ENCODE measurements at regions not wholly inside any gene's neighbourhood (a gene's known extent, or its start where the extent isn't known, plus 50 kb on each side); places are given as distances from the start of the nearest gene placed in this dataset.
A peak's percentile ranks its signal among the peaks of the same experiment; 100 is the strongest.

DNA sequence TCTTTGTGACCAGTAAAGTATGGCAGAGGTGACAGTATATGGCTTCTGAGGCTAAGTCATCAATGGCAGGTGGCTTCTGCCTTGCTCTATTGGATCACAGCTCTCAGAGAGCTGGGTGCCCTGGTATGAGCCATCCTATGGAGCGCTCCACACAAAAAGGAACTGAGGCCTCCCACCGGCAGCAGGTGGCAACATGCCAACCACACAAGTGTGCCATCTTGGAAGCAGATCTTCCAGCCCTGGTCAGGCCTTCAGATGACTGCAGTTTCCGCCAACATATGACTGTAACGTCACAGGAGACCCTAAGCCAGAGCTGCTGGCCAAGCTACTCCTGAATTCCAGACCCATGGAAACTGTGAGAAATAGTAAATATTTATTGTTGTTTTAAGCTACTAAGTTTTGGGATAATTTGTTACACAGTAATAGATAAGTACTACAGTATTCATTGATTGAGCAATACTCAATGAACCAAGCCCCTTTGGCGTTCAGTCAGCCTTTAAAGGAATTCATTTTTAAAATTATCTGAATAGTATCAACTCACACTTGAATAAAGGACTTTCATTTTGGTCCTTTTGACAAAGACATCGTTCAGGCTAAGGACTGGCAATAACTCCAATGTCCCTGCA is 69.4 kb upstream of the LHX1 start:
- TF ChIP-seq, protein P1, sequence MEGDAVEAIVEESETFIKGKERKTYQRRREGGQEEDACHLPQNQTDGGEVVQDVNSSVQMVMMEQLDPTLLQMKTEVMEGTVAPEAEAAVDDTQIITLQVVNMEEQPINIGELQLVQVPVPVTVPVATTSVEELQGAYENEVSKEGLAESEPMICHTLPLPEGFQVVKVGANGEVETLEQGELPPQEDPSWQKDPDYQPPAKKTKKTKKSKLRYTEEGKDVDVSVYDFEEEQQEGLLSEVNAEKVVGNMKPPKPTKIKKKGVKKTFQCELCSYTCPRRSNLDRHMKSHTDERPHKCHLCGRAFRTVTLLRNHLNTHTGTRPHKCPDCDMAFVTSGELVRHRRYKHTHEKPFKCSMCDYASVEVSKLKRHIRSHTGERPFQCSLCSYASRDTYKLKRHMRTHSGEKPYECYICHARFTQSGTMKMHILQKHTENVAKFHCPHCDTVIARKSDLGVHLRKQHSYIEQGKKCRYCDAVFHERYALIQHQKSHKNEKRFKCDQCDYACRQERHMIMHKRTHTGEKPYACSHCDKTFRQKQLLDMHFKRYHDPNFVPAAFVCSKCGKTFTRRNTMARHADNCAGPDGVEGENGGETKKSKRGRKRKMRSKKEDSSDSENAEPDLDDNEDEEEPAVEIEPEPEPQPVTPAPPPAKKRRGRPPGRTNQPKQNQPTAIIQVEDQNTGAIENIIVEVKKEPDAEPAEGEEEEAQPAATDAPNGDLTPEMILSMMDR (IDR thresholded peaks at IDR 0.05; ENCODE audit: low read depth, low read length), result no peak

DNA sequence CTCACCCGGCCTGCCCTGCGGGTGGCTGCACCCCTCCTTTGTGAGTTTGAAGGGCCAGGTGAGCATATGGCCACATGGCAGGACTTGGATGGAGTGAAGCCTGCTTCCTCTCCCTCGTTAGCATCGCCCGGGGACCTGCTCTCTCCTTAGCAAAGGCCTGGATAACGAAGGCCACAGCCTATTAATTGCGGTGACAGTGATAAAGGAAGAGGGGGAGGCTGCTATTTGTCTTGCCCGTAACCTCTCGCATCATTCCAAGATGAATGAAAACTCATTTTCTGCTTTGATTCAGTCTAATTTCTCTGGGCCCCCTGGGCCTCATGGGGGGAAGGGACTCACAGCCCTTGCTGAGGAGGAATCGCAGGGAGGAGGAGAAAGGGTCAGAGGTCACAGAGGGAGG is 68.5 kb upstream of the LHX1 start:
- Histone ChIP-seq H3K9me3 (ENCODE audit: low read depth) (no peaks in the 10 kb centered on the region), H3K27me3 (peaks cover 7% of the 10 kb centered on the region), H3K27ac (no peak overlapping the region), H3K4me3 (no peak overlapping the region), H3K4me1 (ENCODE audit: low read depth) (no peaks in the 10 kb centered on the region), H3K36me3 (no peaks in the 10 kb centered on the region)
- TF ChIP-seq, protein P1 (IDR thresholded peaks at IDR 0.05; ENCODE audit: low read depth, low read length), result no peak
- no peak for DNase-seq (ENCODE audit: low read depth in 1 of 2, low spot score in 1 of 2)

More for the DNA sequence above, 69.4 kb upstream of the LHX1 start:
- Histone ChIP-seq H3K4me1 (ENCODE audit: low read depth) (no peaks in the 10 kb centered on the region), H3K27ac (no peak overlapping the region), H3K4me3 (no peak overlapping the region), H3K27me3 (peaks cover 7% of the 10 kb centered on the region), H3K36me3 (no peaks in the 10 kb centered on the region), H3K9me3 (ENCODE audit: low read depth) (no peaks in the 10 kb centered on the region)
- DNase-seq (ENCODE audit: low read depth in 1 of 2, low spot score in 1 of 2), result no peak

DNA sequence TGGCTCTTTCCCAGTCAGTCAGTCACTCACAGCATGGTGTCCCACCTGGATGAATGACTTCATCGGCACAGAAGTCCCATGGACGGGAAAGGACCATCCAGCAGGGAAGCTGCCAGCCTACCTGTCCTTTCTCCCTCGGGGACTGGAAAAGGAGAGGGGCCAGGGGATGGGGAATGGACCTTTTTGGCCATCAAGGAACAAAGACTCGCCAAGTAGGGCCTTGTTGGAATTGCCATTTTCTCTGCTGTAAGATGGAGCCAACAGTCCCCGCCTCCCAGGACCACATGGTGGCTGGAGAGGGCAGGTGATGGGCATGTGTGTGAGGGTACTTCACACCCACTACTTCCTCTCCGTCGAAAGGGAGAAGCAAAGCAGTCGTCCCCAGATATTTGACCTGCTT is 67.8 kb upstream of the LHX1 start:
- H3K27ac ChIP-seq, result no peak overlapping the region
- TF ChIP-seq, protein P1 (IDR thresholded peaks at IDR 0.05; ENCODE audit: low read depth, low read length), result no peak
- no peaks in the 10 kb centered on the region for H3K36me3 ChIP-seq
- H3K27me3 ChIP-seq, result peaks cover 7% of the 10 kb centered on the region
- no peak for DNase-seq (ENCODE audit: low read depth in 1 of 2, low spot score in 1 of 2)
- no peaks in the 10 kb centered on the region for H3K9me3 ChIP-seq (ENCODE audit: low read depth)
- H3K4me1 ChIP-seq (ENCODE audit: low read depth), result no peaks in the 10 kb centered on the region
- no peak overlapping the region for H3K4me3 ChIP-seq

DNA sequence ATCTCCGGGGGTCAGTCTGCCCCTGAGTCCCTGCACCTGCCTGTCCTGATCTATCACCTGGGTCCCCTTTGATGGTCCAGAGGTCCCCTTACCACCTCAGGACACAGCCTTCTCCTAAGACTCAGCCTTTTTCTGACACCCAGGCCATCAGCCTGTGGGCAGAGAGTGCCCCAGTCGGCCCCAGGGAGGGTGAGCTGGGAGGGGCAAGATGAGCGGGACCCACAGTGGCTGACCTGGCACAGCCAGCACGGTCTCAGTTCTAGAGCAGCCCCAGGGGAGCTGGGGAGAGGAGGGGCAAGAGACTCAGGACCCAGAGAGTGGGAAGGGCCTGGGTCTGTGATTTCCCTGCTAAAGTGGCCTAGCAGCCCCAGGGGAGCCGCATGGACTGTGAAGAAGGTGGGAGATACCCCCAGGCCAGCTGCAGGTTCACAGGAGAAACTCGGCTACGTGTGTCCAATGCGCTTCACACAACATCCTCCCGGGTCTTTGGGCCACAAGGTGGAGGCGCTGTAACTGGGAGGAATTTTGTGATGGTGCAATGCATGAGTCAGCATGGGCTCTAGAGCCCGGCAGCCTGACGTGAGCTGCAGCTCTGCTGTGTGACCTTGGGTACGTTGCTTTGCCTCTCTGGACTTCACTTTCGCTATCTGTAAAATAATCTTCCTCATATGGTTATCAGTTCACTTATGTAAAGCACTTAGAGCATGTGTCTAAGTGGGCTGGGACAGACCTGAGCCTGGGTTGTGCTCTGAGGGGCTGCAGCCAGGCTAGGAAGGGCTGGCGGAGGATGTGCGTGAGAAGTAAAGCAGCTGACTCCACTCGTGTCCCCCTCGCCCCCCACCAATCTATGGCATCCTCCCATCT is 67.2 kb upstream of the LHX1 start:
- no peaks in the 10 kb centered on the region for H3K9me3 ChIP-seq (ENCODE audit: low read depth)
- H3K36me3 ChIP-seq, result no peaks in the 10 kb centered on the region
- TF ChIP-seq, protein P1 (IDR thresholded peaks at IDR 0.05; ENCODE audit: low read depth, low read length), result peak; percentile 24
- peaks cover 7% of the 10 kb centered on the region for H3K27me3 ChIP-seq
- peak in 1 of 2 donors; percentile 64 for DNase-seq (ENCODE audit: low read depth in 1 of 2, low spot score in 1 of 2)
- H3K4me3 ChIP-seq, result no peak overlapping the region
- no peaks in the 10 kb centered on the region for H3K4me1 ChIP-seq (ENCODE audit: low read depth)
- H3K27ac ChIP-seq, result no peak overlapping the region

DNA sequence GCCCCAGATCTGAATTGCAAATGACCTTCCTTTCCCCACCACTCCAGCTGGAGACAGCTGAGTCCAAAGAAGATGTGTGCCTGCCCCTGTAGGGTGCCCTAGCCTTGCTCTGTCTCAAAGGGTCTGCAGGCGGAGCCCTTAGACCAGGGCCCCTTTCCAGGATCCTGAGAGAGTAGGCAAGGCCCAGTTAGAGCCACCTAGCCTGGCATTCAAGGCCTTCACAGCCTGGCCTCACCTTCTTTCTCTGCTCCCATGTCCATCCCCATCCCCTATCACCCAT is 66.6 kb upstream of the LHX1 start:
- peak in 1 of 2 donors; percentile 18 for DNase-seq (ENCODE audit: low read depth in 1 of 2, low spot score in 1 of 2)
- no peaks in the 10 kb centered on the region for H3K4me1 ChIP-seq (ENCODE audit: low read depth)
- TF ChIP-seq, protein P1 (IDR thresholded peaks at IDR 0.05; ENCODE audit: low read depth, low read length), result no peak

More for the DNA sequence above, 66.6 kb upstream of the LHX1 start:
- Histone ChIP-seq H3K27me3 (peaks cover 7% of the 10 kb centered on the region), H3K27ac (no peak overlapping the region), H3K9me3 (ENCODE audit: low read depth) (no peaks in the 10 kb centered on the region), H3K36me3 (no peaks in the 10 kb centered on the region), H3K4me3 (no peak overlapping the region)

All from cardiac muscle cell (in vitro differentiated cells and primary cell).